WTC11 (cell line): ENCODE measurements at regions not wholly inside any gene's neighbourhood (a gene's known extent, or its start where the extent isn't known, plus 50 kb on each side); places are given as distances from the start of the nearest gene placed in this dataset.

Experiments used
- ATAC-seq: fragments of 200-7000 bp; cut with Tn5 transposase; 2 replicates; pipeline ENCODE4 v1.10.0; 2021; ENCODE audit warnings: mild to moderate bottlenecking, moderate library complexity
- CTCF ChIA-PET: fragments of 300-600 bp; sonication (Branson Sonifier 250); formaldehyde crosslinking; loops from one replicate; lab custom pipeline; 2021; ENCODE audit warnings: antibody characterized with exemption; lab: Charles Lee
- POLR2A ChIA-PET: fragments of 350-600 bp; sonication (Branson Sonifier 250); formaldehyde crosslinking; loops from one replicate; lab custom pipeline; 2021; ENCODE audit warnings: antibody characterized with exemption; lab: Charles Lee
- DNase-seq: peaks from one replicate; pipeline ENCODE4 v3.0.0; 2021; ENCODE audit warnings: low spot score
- H3K27ac Mint-ChIP-seq: 2 replicates; pipeline ENCODE4 v1.8.0; 2021; ENCODE audit warnings: mixed read lengths
- H3K27me3 Mint-ChIP-seq: 2 replicates; pipeline ENCODE4 v1.8.0; 2021; ENCODE audit warnings: low read depth, mild to moderate bottlenecking, moderate library complexity, mixed read lengths
- H3K36me3 Mint-ChIP-seq: 2 replicates; pipeline ENCODE4 v1.8.0; 2021; ENCODE audit warnings: mixed read lengths
- H3K4me1 Mint-ChIP-seq: 2 replicates; pipeline ENCODE4 v1.8.0; 2022; ENCODE audit warnings: mixed read lengths
- H3K4me3 Mint-ChIP-seq: 2 replicates; pipeline ENCODE4 v1.8.0; 2021; ENCODE audit warnings: mild to moderate bottlenecking, moderate library complexity, mixed read lengths
- H3K9me3 Mint-ChIP-seq: 2 replicates; pipeline ENCODE4 v1.8.0; 2021; ENCODE audit warnings: mixed read lengths
- ATF1 ChIP-seq: sonication (generic); formaldehyde crosslinking; IDR thresholded peaks from 2 replicates; pipeline ENCODE4 v1.8.1; 2023; ENCODE audit warnings: mild to moderate bottlenecking, moderate library complexity, missing genetic modification reagents
- CREB1 ChIP-seq: sonication (generic); formaldehyde crosslinking; IDR thresholded peaks from 2 replicates; pipeline ENCODE4 v1.8.0; 2023; ENCODE audit warnings: mild to moderate bottlenecking, missing genetic modification reagents
- CREM ChIP-seq: sonication (generic); formaldehyde crosslinking; IDR thresholded peaks from 2 replicates; pipeline ENCODE4 v1.8.1; 2022; ENCODE audit warnings: mild to moderate bottlenecking, missing genetic modification reagents, moderate library complexity
- ETV6 ChIP-seq: sonication (generic); formaldehyde crosslinking; IDR thresholded peaks from 2 replicates; pipeline ENCODE4 v1.8.1; 2022; ENCODE audit warnings: mild to moderate bottlenecking, missing genetic modification reagents
- HMGA2 ChIP-seq: fragments of 250-450 bp; sonication (Bioruptor Pico); IDR thresholded peaks from 2 replicates; pipeline ENCODE4 v1.4.0; 2021; ENCODE audit warnings: mild to moderate bottlenecking, moderate library complexity
- IRF2 ChIP-seq: sonication (generic); formaldehyde crosslinking; IDR thresholded peaks from 2 replicates; pipeline ENCODE4 v1.8.0; 2022; ENCODE audit warnings: low read depth, missing genetic modification reagents, borderline replicate concordance
- MYBL2 ChIP-seq: sonication (generic); formaldehyde crosslinking; IDR thresholded peaks from 2 replicates; pipeline ENCODE4 v1.8.1; 2023; ENCODE audit warnings: mild to moderate bottlenecking, moderate library complexity, missing genetic modification reagents
- SMAD4 ChIP-seq: sonication (generic); formaldehyde crosslinking; IDR thresholded peaks from 2 replicates; pipeline ENCODE4 v1.8.0; 2022; ENCODE audit warnings: mild to moderate bottlenecking, missing genetic modification reagents
- TEAD1 ChIP-seq: sonication (generic); formaldehyde crosslinking; IDR thresholded peaks from 2 replicates; pipeline ENCODE4 v1.8.0; 2022; ENCODE audit warnings: mild to moderate bottlenecking, missing genetic modification reagents
- TP53 ChIP-seq: sonication (generic); formaldehyde crosslinking; IDR thresholded peaks from 2 replicates; pipeline ENCODE4 v1.8.1; 2023; ENCODE audit warnings: mild to moderate bottlenecking, missing genetic modification reagents
- ZNF121 ChIP-seq: sonication (generic); formaldehyde crosslinking; IDR thresholded peaks from 2 replicates; pipeline ENCODE4 v1.8.0; 2023; ENCODE audit warnings: missing genetic modification reagents
- ZNF138 ChIP-seq: sonication (generic); formaldehyde crosslinking; conservative IDR thresholded peaks from 2 replicates; pipeline ENCODE4 v1.8.1; 2022; ENCODE audit warnings: mild to moderate bottlenecking, moderate library complexity, missing genetic modification reagents
- ZNF396 ChIP-seq: fragments of 250-450 bp; sonication (Bioruptor Pico); IDR thresholded peaks from 2 replicates; pipeline ENCODE4 v1.8.0; 2021; ENCODE audit warnings: mild to moderate bottlenecking, moderate library complexity, borderline replicate concordance
- TF ChIP-seq, protein P1 (sequence below): fragments of 250-450 bp; sonication (Bioruptor Pico); IDR thresholded peaks from 2 replicates; pipeline ENCODE4 v1.9.0; 2021; ENCODE audit warnings: mild to moderate bottlenecking
- TF ChIP-seq, protein P2 (sequence below): sonication (generic); formaldehyde crosslinking; IDR thresholded peaks from 2 replicates; pipeline ENCODE4 v1.8.0; 2022; ENCODE audit warnings: missing genetic modification reagents
- TF ChIP-seq, protein P3 (sequence below): sonication (generic); formaldehyde crosslinking; IDR thresholded peaks from 2 replicates; pipeline ENCODE4 v1.8.1; 2023; ENCODE audit warnings: mild to moderate bottlenecking, missing genetic modification reagents
- TF ChIP-seq, protein P4 (sequence below): fragments of 250-450 bp; sonication (Bioruptor Pico); IDR thresholded peaks from 2 replicates; pipeline ENCODE4 v1.9.0; 2021; ENCODE audit warnings: mild to moderate bottlenecking, borderline replicate concordance
- TF ChIP-seq, protein P5 (sequence below): fragments of 250-450 bp; sonication (Bioruptor Pico); IDR thresholded peaks from 2 replicates; pipeline ENCODE4 v1.9.0; 2021; ENCODE audit warnings: mild to moderate bottlenecking

DNA sequence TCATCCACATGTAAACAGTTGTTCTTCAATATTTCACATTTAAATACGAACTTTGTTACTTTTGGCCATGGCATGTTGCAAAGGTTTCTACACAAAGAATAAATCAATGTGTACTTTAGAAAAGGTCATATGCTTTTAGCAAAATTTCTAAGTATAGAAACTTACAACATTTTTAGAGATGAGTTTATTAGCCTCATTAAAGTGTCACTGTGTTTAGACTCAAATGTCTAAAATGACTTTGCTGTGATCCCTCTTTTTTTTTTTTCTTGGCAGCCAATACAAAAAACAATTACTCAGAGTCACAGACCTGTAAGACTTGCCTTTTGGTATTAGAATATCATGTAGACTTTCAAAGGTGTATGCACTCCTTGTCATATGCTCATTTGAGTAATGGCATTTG is 349.3 kb upstream of the KIAA1217 start:
- CTCF ChIA-PET = no interaction called here
- peaks cover 3% of the 10 kb centered on the region; the same call in 1 of the 2 replicates for H3K27me3 Mint-ChIP-seq
- POLR2A ChIA-PET = no interaction called here

More for the DNA sequence above, 349.3 kb upstream of the KIAA1217 start:
- DNase-seq (no peak), ATAC-seq (no peak)
- Mint-ChIP-seq H3K27ac (no peak overlapping the region), H3K4me1 (no peaks in the 10 kb centered on the region), H3K4me3 (no peak overlapping the region), H3K36me3 (peaks cover 21% of the 10 kb centered on the region), H3K9me3 (peaks cover 36% of the 10 kb centered on the region)
- TF ChIP-seq ATF1 (CRISPR knock-in tag) (no peak), TP53 (CRISPR knock-in tag) (no peak), ZNF396 (CRISPR knock-in tag) (no peak), ETV6 (CRISPR knock-in tag) (no peak), ZNF121 (CRISPR knock-in tag) (no peak), IRF2 (CRISPR knock-in tag) (no peak), TEAD1 (CRISPR knock-in tag) (no peak), CREM (CRISPR knock-in tag) (no peak), MYBL2 (no peak), SMAD4 (no peak), CREB1 (CRISPR knock-in tag) (no peak), ZNF138 (CRISPR knock-in tag) (no peak), HMGA2 (no peak)
- TF ChIP-seq, protein P1, sequence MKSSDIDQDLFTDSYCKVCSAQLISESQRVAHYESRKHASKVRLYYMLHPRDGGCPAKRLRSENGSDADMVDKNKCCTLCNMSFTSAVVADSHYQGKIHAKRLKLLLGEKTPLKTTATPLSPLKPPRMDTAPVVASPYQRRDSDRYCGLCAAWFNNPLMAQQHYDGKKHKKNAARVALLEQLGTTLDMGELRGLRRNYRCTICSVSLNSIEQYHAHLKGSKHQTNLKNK (CRISPR knock-in tag) = no peak
- TF ChIP-seq, protein P2, sequence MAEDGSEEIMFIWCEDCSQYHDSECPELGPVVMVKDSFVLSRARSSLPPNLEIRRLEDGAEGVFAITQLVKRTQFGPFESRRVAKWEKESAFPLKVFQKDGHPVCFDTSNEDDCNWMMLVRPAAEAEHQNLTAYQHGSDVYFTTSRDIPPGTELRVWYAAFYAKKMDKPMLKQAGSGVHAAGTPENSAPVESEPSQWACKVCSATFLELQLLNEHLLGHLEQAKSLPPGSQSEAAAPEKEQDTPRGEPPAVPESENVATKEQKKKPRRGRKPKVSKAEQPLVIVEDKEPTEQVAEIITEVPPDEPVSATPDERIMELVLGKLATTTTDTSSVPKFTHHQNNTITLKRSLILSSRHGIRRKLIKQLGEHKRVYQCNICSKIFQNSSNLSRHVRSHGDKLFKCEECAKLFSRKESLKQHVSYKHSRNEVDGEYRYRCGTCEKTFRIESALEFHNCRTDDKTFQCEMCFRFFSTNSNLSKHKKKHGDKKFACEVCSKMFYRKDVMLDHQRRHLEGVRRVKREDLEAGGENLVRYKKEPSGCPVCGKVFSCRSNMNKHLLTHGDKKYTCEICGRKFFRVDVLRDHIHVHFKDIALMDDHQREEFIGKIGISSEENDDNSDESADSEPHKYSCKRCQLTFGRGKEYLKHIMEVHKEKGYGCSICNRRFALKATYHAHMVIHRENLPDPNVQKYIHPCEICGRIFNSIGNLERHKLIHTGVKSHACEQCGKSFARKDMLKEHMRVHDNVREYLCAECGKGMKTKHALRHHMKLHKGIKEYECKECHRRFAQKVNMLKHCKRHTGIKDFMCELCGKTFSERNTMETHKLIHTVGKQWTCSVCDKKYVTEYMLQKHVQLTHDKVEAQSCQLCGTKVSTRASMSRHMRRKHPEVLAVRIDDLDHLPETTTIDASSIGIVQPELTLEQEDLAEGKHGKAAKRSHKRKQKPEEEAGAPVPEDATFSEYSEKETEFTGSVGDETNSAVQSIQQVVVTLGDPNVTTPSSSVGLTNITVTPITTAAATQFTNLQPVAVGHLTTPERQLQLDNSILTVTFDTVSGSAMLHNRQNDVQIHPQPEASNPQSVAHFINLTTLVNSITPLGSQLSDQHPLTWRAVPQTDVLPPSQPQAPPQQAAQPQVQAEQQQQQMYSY (CRISPR knock-in tag) = no peak
- TF ChIP-seq, protein P3, sequence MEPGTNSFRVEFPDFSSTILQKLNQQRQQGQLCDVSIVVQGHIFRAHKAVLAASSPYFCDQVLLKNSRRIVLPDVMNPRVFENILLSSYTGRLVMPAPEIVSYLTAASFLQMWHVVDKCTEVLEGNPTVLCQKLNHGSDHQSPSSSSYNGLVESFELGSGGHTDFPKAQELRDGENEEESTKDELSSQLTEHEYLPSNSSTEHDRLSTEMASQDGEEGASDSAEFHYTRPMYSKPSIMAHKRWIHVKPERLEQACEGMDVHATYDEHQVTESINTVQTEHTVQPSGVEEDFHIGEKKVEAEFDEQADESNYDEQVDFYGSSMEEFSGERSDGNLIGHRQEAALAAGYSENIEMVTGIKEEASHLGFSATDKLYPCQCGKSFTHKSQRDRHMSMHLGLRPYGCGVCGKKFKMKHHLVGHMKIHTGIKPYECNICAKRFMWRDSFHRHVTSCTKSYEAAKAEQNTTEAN (CRISPR knock-in tag) = no peak
- TF ChIP-seq, protein P4, sequence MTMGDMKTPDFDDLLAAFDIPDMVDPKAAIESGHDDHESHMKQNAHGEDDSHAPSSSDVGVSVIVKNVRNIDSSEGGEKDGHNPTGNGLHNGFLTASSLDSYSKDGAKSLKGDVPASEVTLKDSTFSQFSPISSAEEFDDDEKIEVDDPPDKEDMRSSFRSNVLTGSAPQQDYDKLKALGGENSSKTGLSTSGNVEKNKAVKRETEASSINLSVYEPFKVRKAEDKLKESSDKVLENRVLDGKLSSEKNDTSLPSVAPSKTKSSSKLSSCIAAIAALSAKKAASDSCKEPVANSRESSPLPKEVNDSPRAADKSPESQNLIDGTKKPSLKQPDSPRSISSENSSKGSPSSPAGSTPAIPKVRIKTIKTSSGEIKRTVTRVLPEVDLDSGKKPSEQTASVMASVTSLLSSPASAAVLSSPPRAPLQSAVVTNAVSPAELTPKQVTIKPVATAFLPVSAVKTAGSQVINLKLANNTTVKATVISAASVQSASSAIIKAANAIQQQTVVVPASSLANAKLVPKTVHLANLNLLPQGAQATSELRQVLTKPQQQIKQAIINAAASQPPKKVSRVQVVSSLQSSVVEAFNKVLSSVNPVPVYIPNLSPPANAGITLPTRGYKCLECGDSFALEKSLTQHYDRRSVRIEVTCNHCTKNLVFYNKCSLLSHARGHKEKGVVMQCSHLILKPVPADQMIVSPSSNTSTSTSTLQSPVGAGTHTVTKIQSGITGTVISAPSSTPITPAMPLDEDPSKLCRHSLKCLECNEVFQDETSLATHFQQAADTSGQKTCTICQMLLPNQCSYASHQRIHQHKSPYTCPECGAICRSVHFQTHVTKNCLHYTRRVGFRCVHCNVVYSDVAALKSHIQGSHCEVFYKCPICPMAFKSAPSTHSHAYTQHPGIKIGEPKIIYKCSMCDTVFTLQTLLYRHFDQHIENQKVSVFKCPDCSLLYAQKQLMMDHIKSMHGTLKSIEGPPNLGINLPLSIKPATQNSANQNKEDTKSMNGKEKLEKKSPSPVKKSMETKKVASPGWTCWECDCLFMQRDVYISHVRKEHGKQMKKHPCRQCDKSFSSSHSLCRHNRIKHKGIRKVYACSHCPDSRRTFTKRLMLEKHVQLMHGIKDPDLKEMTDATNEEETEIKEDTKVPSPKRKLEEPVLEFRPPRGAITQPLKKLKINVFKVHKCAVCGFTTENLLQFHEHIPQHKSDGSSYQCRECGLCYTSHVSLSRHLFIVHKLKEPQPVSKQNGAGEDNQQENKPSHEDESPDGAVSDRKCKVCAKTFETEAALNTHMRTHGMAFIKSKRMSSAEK (CRISPR knock-in tag) = no peak
- TF ChIP-seq, protein P5, sequence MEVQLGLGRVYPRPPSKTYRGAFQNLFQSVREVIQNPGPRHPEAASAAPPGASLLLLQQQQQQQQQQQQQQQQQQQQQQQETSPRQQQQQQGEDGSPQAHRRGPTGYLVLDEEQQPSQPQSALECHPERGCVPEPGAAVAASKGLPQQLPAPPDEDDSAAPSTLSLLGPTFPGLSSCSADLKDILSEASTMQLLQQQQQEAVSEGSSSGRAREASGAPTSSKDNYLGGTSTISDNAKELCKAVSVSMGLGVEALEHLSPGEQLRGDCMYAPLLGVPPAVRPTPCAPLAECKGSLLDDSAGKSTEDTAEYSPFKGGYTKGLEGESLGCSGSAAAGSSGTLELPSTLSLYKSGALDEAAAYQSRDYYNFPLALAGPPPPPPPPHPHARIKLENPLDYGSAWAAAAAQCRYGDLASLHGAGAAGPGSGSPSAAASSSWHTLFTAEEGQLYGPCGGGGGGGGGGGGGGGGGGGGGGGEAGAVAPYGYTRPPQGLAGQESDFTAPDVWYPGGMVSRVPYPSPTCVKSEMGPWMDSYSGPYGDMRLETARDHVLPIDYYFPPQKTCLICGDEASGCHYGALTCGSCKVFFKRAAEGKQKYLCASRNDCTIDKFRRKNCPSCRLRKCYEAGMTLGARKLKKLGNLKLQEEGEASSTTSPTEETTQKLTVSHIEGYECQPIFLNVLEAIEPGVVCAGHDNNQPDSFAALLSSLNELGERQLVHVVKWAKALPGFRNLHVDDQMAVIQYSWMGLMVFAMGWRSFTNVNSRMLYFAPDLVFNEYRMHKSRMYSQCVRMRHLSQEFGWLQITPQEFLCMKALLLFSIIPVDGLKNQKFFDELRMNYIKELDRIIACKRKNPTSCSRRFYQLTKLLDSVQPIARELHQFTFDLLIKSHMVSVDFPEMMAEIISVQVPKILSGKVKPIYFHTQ (CRISPR knock-in tag) = no peak
